H1 (cell line): ENCODE measurements at regions not wholly inside any gene's neighbourhood (a gene's known extent, or its start where the extent isn't known, plus 50 kb on each side); places are given as distances from the start of the nearest gene placed in this dataset.

ENCODE experiments used
- ATF2 ChIP-seq: IDR thresholded peaks from 2 replicates; pipeline ENCODE4 v1.6.1; 2012; ENCODE audit warnings: low read length, inconsistent platforms
- CTCF ChIP-seq, 3 experiments: IDR thresholded peaks; 1 replicate in 2 of 3; 2 replicates in 1 of 3; pipeline versions ENCODE4 v1.5.1 to v1.6.1; 2011; ENCODE audit warnings: low read length in 3 of 3, mild to moderate bottlenecking in 3 of 3, inconsistent platforms in 2 of 3, low read depth in 1 of 3, moderate library complexity in 1 of 3; ENCODE audit not compliant: insufficient read depth in 1 of 3; ENCODE audit errors: control extremely low read depth in 1 of 3
- E2F6 ChIP-seq: IDR thresholded peaks from 2 replicates; pipeline ENCODE4 v1.6.1; 2012; ENCODE audit warnings: inconsistent platforms
- EZH2 ChIP-seq: fragments of 200-600 bp; sonication (generic); IDR thresholded peaks from 2 replicates; pipeline ENCODE4 v1.7.1; 2012; ENCODE audit warnings: low read depth, mild to moderate bottlenecking, moderate library complexity, low read length, inconsistent platforms; ENCODE audit not compliant: severe bottlenecking
- POU5F1 ChIP-seq: IDR thresholded peaks from 2 replicates; pipeline ENCODE4 v1.6.1; 2011; ENCODE audit warnings: low read depth, mild to moderate bottlenecking, low read length, moderate library complexity
- RAD21 ChIP-seq, 2 experiments: IDR thresholded peaks in 1 of 2; conservative IDR thresholded peaks in 1 of 2; 2 replicates each; pipeline ENCODE4 v1.6.1; 2011; ENCODE audit warnings: low read depth in 2 of 2, low read length in 2 of 2, improper control_type of control experiment in 1 of 2, inconsistent platforms in 1 of 2, mild to moderate bottlenecking in 1 of 2, moderate library complexity in 1 of 2
- RBBP5 ChIP-seq: IDR thresholded peaks from 2 replicates; pipeline ENCODE4 v1.7.1; 2012; ENCODE audit warnings: low read depth, mild to moderate bottlenecking, inconsistent platforms, low read length, moderate library complexity, borderline replicate concordance
- RFX5 ChIP-seq: IDR thresholded peaks from 2 replicates; pipeline ENCODE4 v1.6.1; 2011; ENCODE audit warnings: low read depth, low read length, improper control_type of control experiment, borderline replicate concordance
- SUZ12 ChIP-seq: fragments of 200-600 bp; sonication (generic); IDR thresholded peaks from 2 replicates; pipeline ENCODE4 v1.6.1; 2012; ENCODE audit warnings: mild to moderate bottlenecking, inconsistent platforms, low read length, moderate library complexity, mixed read lengths
- TAF1 ChIP-seq: IDR thresholded peaks from 2 replicates; pipeline ENCODE4 v1.6.1; 2011; ENCODE audit warnings: mild to moderate bottlenecking, low read depth, low read length
- TBP ChIP-seq: IDR thresholded peaks from 2 replicates; pipeline ENCODE4 v1.6.1; 2011; ENCODE audit warnings: low read depth, low read length, improper control_type of control experiment
- YY1 ChIP-seq: IDR thresholded peaks from 2 replicates; pipeline ENCODE4 v1.6.1; 2011; ENCODE audit warnings: low read depth, mild to moderate bottlenecking, low read length
- ZNF274 ChIP-seq: IDR thresholded peaks from 2 replicates; pipeline ENCODE4 v1.7.0; 2012; ENCODE audit warnings: low read length, borderline replicate concordance; ENCODE audit errors: extremely low read depth

- TF ChIP-seq POU5F1 (no peak), SUZ12 (no peak), RAD21 (IDR thresholded peaks at IDR 0.05 in 1 of 2, conservative IDR thresholded peaks at IDR 0.05 in 1 of 2; ENCODE audit: low read depth in 2 of 2, low read length in 2 of 2) (no peak), CTCF (IDR thresholded peaks at IDR 0.05; ENCODE audit: control extremely low read depth in 1 of 3, insufficient read depth in 1 of 3, low read depth in 1 of 3, low read length in 3 of 3) (no peak), TAF1 (no peak), E2F6 (no peak), ATF2 (no peak), TBP (no peak), RBBP5 (no peak), RFX5 (no peak), ZNF274 (no peak), YY1 (no peak), EZH2 (no peak)
Measured at GRCh38 chr13:77416666-77417212, 89.8 kb upstream of the MYCBP2 start.
